ENCODE measurements at regions not wholly inside any gene's neighbourhood (a gene's known extent, or its start where the extent isn't known, plus 50 kb on each side); places are given as distances from the start of the nearest gene placed in this dataset.
"Not testable (repeated sequence)": the region's sequence is repeated elsewhere in the genome, so short reads cannot be mapped to it uniquely, and the experiment has no call there.

DNA sequence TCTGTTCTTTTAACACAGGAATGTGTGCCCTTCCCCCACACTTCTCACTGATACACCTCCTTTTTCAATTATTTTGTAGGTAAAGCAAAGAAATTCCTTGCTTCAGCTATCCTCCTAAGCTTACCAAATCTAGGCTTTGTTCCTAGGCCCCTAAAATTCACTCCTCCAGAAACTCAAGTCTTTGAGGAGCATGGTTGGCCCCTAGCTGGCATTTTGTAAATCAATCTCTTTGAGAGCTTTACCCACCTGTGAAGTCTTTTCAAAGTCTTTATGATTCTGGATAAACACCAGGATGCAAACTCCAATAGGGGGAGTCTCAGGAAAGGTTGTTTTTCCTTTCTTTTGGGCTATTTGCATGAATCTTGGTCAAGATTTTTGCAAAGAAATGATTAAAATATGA, 82.9 kb upstream of the ZNF644 start:
- DNase-seq (no peak), ATAC-seq (no peak)
- intact Hi-C loops (cut with micrococcal nuclease), result no loop called here

DNA sequence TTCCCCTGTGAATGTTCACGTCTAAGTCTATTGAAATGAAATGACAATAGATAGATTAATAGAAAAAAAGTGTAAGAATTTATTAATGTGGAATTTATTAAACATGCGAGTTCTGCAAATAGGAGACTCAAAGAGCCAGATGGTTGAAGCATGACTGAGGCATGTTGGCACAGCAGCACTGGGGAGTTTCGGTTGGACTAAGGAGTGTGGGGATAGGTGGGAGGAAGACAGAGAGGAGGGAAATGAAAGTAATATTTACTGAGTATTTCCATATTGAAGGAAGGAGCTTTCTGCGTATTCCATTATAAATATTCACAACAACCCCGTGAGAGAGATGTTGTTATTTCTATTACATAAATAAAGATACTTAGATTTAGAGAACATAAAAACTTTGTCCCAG, 79.5 kb upstream of the ZNF644 start:
- no peak for DNase-seq
- intact Hi-C loops (cut with micrococcal nuclease), result no loop called here
- no peak for ATAC-seq

DNA sequence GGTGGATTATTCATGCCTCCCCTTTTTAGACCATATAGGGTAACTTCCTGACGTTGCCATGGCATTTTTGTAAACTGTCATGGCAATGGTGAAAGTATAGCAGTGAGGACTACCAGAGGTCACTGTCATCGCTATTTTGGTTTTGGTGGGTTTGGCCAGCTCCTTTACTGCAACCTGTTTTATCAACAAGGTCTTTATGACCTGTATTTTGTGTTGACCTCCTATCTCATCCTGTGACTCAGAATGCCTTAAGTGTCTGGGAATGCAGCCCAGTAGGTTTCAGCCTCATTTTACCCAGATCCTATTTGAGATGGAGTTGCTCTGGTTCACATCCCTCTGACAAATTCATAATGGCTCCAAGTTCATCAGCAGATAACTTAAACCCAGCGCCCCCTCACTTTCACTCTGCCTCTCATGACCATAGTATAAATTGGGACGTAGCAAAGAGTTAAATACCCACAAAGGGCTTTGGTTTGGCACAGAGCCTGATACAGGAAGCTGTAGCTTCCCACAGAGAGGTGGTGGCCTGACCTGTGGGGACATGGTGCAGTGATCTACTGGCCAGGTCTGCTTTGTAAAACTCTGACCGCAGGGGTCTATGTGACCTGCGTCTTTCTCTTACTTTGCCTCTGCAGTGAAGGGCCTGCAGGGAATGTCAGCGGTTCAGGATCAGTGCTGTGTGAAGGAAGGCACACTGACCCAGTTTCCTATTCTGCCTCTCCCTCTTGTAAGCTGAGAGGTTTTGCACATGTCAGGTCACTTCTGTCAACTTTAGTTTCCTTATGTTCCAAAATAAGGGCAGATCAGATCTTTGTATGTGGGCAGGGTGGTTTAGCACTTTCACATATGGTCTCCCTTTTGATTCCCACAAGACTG, 78.1 kb upstream of the ZNF644 start:
- intact Hi-C loops (cut with micrococcal nuclease), result no loop called here
- DNase-seq (no peak), ATAC-seq (no peak)

DNA sequence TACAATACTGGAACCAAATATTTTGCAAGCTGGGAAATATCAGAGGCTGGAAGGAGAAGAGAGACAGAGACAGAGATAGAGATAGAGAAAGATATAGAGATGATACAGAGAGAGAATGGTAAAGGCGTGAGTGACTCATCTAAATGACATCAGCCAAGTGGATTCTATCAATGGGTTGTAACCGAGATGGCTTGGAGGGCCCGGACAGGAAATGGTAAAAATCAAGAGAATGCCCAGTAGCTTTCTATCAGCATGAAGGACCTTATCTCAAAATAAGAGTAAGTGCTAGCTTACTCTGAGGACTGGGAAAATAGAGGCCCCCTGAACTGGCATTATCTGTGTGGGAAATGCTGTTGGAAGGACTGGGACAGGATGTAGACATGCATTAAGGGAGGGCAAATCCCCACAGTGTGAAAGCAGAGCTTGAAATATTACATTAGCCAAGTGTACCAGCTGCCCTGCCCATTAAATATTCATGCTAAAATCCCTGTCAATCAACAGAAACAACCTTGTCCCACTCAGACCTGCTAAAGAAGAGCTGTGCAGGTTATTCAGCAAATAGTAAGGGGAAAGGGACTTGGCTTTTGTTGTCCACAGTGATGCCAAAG, 76.6 kb upstream of the ZNF644 start:
- DNase-seq (no peak), ATAC-seq (no peak)
- intact Hi-C loops (cut with micrococcal nuclease), result no loop called here

DNA sequence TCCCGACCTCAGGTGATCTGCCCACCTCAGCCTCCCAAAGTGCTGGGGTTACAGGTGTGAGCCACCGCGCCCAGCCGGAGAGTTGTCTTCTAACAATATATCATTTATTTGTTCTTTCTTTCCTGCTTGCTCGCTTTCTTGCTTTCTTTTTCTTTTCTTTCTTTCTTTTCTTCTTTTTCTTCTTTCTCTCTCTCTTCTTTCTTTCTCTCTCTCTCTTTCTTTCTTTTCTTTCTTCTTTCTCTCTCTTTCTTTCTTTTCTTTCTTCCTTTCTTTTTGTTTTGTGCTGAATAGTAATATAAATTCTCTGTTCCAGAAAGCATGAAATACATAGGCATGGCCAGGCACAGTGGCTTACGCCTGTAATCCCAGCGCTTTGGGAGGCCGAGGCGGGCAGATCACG, 73.5 kb upstream of the ZNF644 start:
- ATAC-seq; intact Hi-C loops (cut with micrococcal nuclease); DNase-seq: not testable (repeated sequence)

DNA sequence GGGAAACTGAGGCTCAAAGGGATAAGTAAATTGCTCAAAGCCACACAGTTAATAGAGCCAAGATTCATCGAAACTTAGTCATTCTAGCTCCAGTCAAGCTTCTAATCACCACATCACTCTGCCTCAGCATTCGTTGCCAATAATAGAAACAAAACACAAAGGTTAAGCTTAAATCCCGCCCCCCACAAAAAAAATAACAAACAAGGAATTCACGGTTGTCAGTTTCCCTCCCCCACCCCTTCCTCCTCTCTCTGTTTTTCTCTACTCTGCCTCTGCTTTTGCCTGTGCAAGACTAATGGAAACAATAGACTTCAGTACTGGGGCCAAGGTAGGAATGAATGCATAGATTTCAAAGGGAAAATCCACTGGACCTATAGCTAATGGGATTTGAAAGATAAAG, 70.7 kb upstream of the ZNF644 start:
- DNase-seq, result no peak
- ATAC-seq, result no peak
- intact Hi-C loops (cut with micrococcal nuclease), result no loop called here

DNA sequence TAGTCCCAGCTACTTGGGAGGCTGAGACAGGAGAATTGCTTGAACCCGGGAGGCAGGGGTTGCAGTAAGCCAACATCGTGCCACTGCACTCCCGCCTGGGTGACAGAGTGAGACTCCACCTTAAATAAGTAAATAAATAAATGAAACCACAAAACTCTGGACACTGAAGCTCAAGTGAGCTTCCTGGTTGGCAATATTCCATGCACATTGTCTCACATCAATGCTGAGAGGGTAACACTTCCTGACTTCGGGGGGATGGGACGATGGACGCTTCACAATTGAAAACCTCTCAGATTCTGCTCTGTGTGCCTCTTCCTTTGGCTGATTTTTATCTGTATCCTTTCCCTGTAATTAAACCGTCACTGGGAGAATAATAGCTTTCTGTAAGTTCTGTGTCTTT, 70.0 kb upstream of the ZNF644 start:
- no peak for ATAC-seq
- no peak for DNase-seq
- intact Hi-C loops (cut with micrococcal nuclease), result no loop called here

DNA sequence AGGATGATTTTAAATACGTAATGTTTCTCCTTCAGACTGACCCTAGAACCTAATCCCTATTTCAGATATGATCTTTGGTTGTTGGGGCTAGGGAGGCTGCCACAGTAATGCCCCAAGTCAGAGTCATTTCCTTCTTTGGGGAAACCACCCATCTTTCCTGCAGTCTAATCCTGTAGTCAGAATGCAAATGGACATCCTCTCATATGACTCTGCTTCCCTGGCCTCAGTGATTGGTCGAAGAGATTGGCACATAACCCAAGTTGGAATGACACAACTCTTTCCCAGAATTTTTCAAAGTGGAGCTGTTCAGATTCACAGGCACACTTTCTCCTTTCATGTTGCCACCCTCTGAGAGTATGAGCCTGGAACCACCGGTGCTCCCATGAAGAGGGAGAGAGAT, 58.8 kb upstream of the ZNF644 start:
- DNase-seq (no peak), ATAC-seq (no peak)
- intact Hi-C loops (cut with micrococcal nuclease), result no loop called here

DNA sequence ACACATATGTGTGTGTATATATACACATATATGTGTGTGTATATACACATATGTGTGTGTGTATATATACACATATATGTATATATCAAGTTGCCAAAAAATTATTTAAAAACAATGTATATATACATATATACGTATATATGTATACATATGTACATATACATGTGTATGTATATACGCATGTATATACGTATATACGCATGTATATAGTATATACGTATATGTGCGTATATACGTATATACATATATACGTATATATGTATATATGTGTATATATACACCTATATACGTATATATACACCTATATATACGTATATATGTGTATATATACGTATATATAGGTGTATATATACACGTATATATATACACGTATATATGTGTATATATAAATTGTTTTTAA, 57.0 kb upstream of the ZNF644 start:
- intact Hi-C loops (cut with micrococcal nuclease), result no loop called here
- no peak for ATAC-seq
- no peak for DNase-seq

DNA sequence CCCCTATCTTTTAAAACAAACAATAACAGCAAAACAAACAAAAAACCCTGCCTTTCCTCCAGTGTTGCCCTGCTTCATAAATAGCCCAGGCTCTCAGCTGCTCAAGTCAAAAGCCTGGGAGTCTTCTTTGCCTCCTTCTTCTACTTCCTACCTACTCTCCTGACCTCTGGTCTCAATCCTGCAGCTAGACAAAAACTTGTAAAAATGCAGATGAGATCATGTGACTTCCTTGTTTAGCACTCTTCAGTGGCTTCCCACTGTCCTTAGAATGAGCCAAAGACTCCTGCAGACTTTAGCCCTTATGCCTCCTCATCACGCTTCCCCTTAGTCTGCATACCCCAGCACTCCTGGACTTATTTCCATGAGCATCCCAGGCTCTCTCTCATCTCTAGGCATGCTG, 55.0 kb upstream of the ZNF644 start:
- intact Hi-C loops (cut with micrococcal nuclease), result no loop called here
- DNase-seq, result no peak
- ATAC-seq, result no peak

DNA sequence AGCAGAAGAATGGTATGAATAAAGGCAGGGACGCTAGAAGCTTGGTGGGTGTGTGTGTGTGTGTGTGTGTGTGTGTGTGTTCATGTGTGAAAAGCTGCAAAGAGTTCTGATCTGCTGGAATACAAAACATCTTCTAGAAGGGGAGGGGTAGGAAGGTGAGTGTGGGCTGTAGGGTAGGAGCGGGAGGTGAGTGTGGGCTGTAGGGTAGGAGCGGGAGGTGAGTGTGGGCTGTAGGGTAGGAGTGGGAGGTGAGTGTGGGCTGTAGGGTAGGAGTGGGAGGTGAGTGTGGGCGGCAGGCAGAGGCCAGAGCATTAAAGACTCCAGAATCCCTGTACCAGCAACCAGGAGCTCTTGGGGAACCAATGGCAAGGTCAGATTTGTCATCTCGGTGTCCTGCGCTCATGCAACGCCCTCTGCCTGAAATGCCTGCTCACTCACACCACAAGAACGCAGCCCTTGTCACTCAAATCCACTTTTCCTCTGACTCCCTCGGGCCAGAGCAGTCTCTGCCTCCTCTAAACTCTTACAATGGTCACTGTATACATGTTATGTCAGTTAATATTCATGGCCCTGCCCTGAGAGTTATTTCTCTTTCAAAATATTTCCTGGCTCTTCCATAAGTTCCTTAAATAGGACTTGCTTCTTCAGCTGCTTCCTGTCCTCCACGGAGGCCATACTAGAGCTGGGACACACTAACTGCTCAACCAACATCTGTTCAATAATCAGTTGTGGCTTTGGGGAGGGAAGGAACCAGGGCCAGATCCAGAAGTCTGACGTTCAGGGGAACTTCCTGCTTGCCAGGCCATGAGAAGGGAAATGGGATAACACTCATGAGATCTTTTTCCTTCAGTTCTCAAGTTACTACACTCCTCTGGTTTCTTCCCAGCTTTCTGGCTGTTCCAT, 53.6 kb upstream of the ZNF644 start:
- no peak for DNase-seq
- peak; percentile 42 for ATAC-seq
- intact Hi-C loops (cut with micrococcal nuclease), result no loop called here

DNA sequence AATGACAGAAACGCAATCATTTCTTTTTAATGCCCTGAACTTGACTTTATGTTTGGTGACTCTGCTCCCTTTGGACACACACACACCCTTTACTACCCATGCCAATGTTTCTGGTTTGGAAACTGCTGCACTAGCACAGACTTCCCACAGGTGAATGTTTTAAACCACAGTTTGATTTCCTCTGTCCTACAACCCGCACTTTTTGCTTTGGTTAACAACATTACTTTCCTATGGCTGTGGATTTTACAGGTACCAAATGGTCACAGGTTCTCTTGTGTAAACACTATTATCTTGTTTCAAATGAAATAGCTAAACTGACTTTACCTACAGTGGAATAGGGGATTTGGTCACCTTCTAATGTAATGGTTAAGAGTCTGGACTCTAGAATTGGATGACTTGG, 51.5 kb upstream of the ZNF644 start:
- ATAC-seq (no peak), DNase-seq (no peak)
- intact Hi-C loops (cut with micrococcal nuclease), result no loop called here

DNA sequence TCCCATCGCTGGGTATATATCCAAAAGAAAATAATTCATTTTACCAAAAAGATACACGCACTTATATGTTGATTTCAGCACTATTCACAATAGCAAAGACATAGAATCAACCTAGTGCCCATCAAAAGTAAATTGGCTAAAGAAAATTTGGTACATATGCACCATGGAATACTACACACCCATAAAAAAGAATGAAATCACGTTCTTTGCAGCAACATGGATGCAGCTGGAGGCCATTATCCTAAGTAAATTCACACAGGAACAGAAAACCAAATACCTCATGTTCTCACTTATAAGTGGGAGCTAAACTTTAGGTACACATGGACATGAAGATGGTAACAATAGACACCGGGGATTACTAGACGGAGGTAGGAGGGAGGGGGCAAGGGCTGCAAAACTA, 50.0 kb upstream of the ZNF644 start:
- ATAC-seq, result no peak
- DNase-seq, result no peak
- intact Hi-C loops (cut with micrococcal nuclease), result no loop called here

Data from left ventricle myocardium superior (tissue), 1 donor.